Inflammatory macrophage treated with lipopolysaccharide for 4 hours (primary cell): ENCODE measurements at regions not wholly inside any gene's neighbourhood (a gene's known extent, or its start where the extent isn't known, plus 50 kb on each side); places are given as distances from the start of the nearest gene placed in this dataset.

Experiments
- DNase-seq: peaks from one replicate; pipeline ENCODE4 v3.0.0-alpha.2; 2020

DNA sequence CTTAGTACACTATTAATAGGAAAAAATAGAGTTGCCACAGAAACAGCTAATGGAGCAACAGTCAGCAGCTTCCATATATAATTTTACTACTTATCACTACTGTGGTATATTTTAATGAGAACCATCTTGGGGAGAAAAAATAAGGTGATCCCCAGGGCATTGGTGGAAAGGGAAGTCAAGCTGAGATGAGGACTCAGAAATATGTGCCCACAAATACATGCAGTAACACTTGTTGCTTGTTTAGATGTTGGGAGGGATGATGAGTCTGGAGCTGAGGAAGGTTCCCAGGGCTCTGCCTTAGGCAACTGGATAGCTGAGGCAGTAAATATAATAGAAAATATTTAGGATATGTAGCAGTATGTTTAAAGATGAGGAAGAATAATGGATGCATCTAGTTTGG, 280.1 kb upstream of the PDE4D start:
- DNase-seq: no peak

GRCh38 chr5:60163762-60164161, 270.2 kb upstream of the PDE4D start:
- DNase-seq: no peak

- DNase-seq: no peak
Measured at GRCh38 chr5:60162441-60162840, 268.9 kb upstream of the PDE4D start.

DNA sequence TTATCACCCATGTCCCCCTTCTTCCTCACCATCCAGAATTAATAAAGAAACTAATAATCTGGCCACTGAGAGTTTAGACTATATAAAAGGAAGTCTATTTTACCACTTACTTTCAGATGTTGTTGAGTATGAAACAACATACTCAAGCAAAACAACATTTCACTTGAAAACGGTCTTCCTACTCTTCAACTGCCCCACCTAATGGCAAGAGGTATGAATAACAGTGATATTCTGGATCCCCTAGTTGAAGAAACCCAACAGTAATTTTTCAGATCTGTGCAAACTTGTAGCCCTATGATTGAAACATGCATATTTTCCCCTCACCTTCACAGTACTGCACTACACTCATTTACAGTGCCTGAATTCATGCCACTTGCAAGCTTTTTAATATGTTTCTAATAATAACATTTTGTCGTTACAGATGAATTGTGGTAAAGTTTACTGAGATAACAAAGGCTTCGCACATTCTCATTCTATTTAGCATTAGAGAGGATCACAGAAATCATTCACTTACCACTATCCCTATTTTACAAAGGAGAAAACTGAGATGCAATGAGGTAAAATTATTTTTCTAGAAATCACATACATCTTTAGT, 267.9 kb upstream of the PDE4D start:
- DNase-seq: peak; percentile 52

GRCh38 chr5:60149081-60149480, 255.6 kb upstream of the PDE4D start:
- no peak for DNase-seq

DNA sequence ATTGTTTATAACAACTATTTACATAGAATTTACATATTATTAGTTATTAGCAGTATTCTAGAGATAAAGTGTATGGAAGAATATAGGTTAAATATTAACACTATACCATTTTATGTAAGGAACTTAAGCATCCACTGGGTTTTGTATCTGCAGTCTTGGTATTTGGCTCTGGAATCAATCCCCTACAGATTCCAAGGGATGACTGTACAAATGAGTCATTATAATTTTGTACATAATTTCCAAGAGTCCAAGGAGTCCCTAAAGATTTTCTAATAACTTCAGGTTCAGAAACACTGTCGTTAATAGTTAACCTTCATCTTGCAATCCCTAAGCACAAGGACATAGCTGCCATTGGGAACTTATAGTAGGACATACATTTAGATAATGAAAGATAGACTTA, 254.8 kb upstream of the PDE4D start:
- DNase-seq: no peak

DNA sequence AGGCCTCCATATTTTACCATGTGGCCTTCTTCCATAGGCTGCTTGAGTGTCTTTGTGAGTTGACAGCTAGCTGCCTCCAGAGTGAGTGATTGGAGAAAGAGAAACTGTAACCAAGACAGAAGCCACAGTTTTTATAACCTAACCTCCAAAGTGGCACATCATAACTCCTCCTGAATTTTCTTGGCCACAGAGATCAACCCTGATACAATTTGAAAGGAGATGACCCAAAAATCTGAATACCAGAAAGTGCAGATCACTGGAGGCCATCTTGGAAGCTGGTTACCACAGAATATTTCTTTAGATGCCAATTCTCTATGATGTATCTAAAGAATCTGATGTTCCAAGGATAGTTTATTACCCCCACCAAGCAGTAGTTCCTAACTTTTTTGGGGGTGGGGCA, 254.3 kb upstream of the PDE4D start:
- no peak for DNase-seq

DNA sequence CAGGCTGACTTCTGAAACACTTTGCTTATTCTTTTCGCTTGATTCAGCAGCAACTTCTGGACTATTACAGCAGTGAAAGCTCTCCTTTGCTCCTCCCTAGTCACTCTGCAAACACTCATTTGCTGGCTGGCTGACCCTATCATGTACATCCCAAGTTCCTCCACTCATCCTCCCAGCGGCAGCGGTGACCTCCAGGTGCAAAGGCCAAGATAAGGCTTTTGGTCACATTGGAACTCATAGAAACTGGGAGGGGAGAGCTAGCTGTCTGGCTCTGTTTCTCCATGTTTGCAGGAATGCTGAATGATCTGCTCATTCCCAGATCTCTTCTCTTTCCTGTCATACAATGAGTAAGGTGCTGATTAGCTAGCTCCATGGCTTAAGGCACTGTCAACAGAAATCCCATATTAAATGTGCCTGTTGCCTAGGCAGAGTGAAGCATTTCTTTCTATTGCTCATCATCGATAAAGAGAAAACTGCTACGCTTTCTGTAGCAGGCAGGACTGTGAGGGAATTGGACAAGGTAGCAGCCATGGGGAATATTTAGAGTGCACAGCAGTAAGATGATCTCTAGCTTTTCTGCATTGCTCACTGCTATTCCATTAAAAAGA, 250.5 kb upstream of the PDE4D start:
- DNase-seq: no peak

DNA sequence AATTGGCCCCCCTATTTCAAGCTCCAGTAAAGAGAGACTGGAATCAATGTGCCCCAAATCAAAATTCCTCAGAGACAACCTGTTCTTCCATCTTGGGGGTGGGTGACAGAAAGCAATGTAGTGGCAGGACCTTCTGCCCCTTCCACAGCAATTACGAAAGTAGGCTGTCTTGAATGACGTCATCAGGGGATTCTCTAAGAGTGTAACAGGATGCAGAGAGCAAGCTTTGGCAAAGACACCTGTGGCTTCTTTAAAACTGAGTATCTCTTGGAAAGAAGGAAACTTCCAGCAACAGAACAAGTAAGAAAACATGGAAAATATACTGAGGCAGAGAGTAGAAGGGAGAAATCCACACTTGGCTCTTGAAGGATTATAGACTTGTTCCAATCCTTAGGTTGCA, 247.6 kb upstream of the PDE4D start:
- no peak for DNase-seq

DNA sequence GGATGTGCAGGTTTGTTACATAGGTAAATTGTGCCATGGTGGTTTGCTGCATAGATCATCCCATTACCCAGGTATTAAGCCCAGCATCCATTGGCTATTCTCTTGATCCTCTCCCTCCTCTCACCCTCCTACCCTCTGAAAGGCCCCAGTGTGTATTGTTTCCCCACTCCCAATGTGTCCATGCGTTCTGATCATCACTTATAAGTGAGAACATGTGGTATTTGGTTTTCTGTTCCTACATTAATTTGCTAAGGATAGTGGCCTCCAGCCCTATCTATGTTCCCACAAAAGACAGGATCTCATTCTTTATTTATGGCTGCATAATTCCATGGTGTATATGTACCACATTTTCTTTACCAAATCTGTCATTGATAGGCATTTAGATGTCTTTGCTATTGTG, 243.3 kb upstream of the PDE4D start:
- DNase-seq: no peak

GRCh38 chr5:60131504-60131903, 238.0 kb upstream of the PDE4D start:
- DNase-seq: no peak

DNA sequence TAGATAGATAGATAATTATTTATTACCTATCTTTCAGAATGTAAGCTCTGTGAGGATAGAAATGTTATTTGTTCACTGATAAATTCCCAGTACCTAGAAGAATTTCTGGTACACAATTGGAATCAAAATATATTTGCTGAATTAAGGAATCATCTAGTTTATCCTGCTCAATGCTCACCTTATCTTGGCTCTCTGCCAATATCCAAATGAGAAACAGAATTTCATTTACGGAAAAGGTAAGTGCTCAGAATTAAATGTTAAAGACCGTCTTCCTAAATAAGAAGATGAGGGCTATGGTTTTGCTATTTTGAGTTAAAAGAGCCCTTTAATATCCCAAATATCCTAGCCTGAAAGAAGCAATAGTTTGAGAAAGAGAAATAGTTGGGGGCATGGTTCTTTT, 232.1 kb upstream of the PDE4D start:
- DNase-seq: no peak

- DNase-seq: no peak
Measured at GRCh38 chr5:60102961-60103693, 209.6 kb upstream of the PDE4D start.

DNA sequence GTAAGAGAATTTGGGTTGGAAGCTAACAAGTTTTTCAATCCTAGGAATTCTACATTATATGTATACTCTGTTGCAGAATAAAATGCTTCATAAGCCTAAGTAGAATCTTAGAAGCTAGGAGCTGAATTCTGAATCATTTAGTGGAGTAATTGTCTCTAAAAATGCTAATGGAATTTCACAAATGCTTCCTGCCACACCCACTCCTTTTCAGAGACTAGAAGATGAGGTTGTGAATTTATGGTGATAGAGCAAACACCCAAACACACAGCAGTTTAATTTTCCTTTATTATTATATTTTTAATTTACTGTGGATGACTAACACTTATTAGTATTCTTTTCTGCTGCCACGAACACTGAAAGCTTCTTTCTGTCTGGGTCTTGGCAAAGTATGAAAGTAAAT, 208.0 kb upstream of the PDE4D start:
- peak; percentile 5 for DNase-seq

- no peak for DNase-seq
Measured at GRCh38 chr5:60092671-60093422, 199.3 kb upstream of the PDE4D start.

GRCh38 chr5:60086583-60086982, 193.1 kb upstream of the PDE4D start:
- DNase-seq: no peak

DNA sequence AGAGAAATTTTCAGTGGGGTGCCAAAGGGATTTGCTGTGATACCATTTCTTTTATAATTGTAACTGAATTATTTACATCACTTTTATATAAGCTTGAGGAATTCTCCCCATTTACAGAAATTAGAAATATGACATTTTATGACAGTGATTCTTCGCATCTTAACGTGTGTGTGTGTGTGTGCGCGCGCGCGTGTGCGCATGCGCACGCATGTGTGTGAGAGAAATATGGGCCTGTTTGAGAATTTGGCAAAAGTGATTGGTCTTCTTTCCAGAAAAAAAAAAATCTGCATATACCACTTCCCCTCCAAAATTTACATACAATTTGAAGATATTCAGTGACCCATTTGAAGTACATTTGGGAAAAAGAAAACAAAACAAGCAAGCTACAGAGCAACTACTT, 190.7 kb upstream of the PDE4D start:
- DNase-seq: no peak

- no peak for DNase-seq
Measured at GRCh38 chr5:60077292-60077691, 183.8 kb upstream of the PDE4D start.

DNA sequence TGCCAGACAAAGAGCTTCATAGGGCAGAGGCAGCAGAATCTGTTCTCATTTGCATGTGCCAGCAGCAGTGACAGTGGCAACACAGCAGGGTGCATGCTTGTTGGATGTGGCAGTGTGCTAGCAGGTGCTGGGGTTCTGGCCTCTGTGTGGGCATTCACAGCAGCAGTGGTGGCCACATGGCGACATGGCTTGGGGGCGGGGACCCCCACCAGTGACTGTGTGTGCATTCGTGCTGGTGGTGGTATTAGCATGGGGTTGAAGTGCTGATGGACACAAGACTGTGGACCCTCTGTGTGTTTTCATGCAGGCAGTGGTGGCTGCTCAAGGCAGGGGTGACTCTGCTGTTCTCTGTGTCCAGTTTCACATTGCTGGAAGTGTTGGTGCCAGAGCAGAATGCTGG, 183.2 kb upstream of the PDE4D start:
- DNase-seq: no peak

GRCh38 chr5:60066502-60066901, 173.0 kb upstream of the PDE4D start:
- DNase-seq: no peak

DNA sequence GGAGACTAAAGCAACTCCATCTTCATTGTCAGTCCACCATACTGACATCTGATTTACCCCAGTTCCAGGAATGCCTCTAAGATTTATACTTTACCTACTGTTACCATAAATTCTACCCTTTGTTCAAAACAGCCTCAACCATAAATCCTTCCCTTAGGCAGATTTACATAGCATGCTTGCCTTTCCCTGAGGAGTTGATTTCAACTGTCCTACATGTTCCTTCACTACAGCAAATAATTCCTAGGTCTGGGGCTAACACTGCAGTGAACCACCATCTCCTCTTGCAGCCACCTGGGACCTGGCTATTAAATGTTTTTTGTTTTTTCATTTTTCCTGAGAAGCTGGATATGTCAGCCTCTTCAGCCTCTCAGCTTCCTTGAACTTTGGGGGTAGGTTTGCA, 166.9 kb upstream of the PDE4D start:
- DNase-seq: no peak

- DNase-seq: no peak
Measured at GRCh38 chr5:60056191-60056590, 162.7 kb upstream of the PDE4D start.

GRCh38 chr5:60055168-60055567, 161.6 kb upstream of the PDE4D start:
- DNase-seq: no peak
